ENCODE measurements at regions not wholly inside any gene's neighbourhood (a gene's known extent, or its start where the extent isn't known, plus 50 kb on each side); places are given as distances from the start of the nearest gene placed in this dataset.

GRCh38 chr2:75348307-75348706 lies 149.0 kb upstream of the TACR1 start:
- TF ChIP-seq POLR2A (IDR thresholded peaks at IDR 0.05) (no peak), POLR2AphosphoS5 (IDR thresholded peaks at IDR 0.05; ENCODE audit: insufficient read depth in 1 of 2, low read depth in 1 of 2) (no peak)

Measured in vagina (tissue), 2 donors.